NCI-H146 (cell line): ENCODE measurements at regions not wholly inside any gene's neighbourhood (a gene's known extent, or its start where the extent isn't known, plus 50 kb on each side); places are given as distances from the start of the nearest gene placed in this dataset.

Experiments used
- DNase-seq: peaks from one replicate; lab custom pipeline; 2025; lab: John Stamatoyannopoulos, UW

DNA sequence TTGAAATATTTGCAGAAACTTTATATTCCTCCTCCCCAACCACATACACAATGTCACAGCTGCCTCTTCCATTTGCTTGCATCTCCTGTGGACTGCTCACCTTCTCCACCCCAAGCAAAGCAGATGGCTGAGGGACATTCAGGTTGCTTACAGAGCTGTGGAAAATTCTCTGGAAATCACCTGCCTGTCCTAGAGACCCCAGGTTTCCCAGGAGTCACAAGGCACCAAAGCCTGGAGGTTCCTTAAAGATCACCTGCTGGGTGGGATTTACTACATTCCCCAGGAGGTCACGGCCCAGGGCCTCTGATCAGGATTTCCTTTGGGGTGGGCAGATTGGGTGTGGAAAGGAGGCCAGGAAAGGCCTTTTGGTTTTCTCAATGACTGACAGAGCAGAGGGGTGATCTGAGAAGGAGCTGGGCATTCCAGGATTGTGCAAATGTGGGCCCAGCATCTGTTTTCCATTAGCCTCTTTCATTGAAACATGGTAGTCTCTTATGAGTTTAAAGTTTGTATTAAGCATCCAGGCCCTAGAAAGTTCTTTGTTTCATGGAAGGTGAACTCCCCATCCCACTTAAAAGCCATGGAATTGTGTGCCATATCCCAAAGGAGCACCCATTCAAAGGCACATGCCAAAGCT is 410.7 kb upstream of the TNP1 start:
- DNase-seq, result no peak

DNA sequence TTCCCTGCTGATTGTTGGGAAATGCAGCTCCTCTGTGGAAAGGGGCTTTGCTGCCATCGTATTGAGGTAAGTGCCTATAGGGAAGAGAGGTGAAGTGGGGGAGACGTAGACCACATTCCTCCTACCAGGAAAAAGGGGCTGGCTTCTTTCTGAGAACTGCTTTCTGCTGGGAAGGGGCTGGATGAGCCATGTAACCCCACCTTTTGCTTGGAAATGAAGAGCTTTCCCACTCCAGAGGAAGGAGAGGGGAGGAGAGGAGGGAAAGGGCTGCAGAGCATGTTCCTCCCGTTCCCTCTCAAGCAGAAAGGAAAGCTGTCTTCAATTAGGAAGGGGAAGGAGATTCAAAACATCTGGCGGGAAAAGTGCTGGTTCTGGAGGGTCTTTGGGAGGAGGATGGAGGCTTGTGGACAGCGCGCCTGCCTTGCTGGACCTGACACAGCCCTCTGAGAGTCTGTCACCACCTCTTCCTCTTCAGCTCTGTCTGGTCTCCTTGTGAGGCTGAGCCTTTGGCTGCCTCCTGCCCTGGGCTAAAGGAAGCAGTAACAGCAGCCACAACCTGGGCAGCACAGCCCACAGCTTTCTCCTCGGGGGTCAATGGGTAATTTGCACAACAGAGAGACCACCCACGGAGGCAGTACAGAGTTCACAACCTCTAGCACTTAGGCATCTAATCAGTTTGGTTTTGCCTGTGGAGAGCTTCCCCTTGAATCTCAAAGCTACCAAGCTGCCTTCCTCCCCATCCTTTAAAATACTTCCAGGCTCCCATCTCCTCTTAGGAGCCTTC is 410.0 kb upstream of the TNP1 start:
- no peak for DNase-seq

DNA sequence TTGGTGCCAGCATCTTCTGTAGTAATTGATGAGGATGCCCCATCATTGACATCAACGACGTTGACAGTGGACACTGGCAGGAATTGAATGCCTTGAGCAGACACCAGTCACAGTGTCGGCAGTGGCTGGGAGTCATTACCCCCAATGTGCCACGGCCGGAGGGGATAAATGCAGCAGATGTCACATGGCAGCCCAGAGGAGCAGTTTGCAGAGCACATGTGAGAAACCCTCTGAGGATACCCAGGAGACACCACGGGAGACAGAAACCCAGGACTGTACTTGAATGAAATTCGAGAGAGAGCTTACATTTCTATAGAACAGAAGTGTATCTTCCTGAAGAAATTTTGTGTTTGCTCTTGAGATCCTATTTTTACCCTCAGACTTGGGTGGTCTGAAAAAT is 409.1 kb upstream of the TNP1 start:
- DNase-seq, result no peak

DNA sequence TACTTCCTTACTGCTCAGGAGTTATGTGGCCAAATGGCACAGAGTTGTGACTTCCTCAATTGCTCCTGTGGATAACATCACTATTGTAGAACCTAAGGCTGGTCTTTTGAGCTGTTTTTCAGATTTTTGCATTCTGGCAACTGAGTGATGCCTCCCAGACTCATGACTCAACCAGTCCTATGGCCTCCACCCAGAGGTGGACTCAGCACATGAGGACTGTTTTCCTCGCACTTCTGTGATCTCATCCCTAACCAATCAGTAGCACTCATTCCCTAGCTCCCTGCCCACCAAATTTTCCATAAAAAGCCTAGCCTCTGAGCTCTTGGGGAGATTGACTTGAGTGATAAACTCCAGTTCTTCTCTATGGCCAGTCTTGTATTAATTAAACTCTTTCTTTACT is 407.9 kb upstream of the TNP1 start:
- DNase-seq, result no peak

DNA sequence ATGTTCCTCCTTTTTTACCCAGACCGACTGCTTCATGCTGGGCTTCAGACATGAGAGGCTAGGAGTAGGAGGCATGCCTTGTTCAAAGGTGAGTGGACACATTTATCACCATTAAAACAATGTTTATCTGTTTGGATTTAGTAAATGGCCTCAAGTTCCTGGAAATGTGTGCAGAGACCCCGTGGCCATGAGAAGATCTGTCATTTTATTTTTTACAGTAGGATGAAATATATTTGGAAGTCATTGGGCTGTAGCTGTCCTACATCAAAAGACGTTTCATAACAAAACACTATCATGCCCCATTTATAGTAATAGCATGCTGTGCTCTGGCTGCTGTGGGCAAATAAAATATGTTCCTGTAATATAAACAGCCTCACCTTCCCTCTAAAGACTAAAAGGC is 403.9 kb upstream of the TNP1 start:
- no peak for DNase-seq

DNA sequence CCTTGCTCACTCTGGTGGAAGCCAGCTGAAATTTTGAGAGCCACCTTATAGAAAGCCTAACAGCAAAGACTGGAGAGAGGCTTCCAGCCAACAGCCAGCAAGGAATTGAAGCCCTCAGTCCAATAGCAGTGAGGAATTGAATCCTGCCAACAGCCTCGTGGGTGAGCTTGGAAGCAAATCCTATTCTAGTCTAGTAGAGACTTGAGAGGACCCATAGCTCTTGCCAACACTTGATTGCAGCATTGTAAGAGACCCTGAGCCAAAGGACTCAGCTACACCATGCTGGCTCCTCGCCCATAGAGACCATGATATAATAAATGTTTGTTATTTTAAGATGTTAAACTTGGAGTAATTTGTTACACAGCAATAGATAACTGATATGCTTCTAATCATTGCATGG is 403.0 kb upstream of the TNP1 start:
- DNase-seq, result no peak

DNA sequence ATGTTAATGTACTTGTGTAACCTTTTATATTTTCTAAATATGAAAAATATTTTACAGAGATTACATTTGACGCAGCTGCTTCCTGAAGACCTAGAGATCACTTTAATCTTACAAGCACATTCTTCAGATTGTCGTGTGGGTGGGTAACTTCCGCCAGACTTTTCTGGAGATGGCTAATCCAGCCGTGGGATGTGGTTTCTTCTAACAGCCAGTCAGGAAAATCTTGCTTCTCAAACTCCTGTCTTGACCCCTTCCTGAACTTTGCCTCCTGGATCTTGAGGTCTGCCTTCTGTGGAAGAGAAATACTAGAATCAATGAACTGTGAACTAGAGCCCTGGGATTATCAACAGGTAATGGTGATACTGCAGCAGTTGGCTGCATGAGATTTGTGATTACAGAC is 401.6 kb upstream of the TNP1 start:
- no peak for DNase-seq

DNA sequence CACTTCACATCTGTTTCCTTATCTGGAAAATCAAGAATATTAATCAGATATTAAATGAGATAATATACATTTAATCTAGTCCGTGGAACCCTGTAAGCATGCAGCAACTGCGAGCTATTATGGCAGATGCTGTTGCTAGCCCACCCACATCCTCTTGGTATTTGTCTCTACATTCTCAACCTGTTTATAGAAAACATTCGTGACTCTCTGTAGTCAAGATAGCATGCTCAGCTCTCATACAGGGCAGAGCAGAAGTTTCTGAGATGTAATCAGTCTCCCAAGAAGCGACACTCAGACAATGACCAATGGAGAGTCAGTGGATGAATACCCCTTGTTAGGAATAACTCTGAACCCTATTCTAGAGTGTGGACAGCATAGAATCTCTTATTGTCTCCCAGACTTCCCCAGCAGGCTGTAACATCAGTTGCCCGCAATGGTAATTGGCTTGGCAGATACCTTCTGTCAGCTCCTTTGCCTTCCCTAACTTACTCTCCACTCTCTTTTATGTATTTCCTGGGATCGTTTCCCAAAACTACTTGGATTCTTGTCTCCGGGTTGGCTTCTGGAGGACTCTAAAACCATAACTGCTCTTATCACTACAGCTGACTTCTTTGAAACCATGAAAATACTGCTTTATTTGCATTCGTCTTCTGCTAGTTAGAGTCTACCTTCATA is 400.7 kb upstream of the TNP1 start:
- no peak for DNase-seq

DNA sequence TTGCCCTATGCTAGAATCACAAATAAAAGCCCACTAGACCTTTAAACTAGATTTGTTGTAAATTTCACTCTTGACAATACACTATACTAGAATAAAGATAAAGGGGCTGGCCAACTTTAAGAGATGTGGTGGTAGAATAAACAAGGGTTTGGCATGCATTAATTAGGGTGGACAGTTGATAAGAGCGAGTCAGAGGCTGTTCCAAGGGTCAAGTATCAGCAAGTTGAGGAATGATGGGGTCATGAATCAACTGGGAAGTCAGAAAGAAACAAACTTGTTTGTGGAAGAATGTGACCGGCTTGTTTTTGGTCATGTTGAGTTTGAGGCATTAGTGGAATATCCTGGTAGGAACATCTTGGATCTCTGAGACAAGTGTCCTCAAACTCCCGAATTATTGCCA is 398.3 kb upstream of the TNP1 start:
- DNase-seq, result no peak

DNA sequence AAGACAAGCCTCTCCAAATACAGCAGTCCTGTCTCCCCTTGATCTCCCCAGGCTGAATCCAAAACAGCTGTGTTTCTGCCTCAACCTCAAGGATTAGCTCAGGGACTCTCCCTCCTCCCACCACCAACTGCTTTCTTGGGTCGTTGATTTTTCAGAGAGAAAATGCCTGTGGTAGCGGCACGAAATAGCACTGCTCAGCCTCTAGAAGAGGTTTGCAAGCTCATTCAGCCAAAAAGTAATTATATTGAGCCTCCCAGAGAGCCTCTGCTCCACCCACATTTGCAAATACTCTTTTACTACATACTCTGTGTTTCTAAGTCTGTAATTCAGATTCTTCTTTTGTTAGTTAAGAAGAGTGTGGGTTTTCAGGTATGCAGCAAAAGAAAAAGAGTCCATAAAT is 396.4 kb upstream of the TNP1 start:
- no peak for DNase-seq

DNA sequence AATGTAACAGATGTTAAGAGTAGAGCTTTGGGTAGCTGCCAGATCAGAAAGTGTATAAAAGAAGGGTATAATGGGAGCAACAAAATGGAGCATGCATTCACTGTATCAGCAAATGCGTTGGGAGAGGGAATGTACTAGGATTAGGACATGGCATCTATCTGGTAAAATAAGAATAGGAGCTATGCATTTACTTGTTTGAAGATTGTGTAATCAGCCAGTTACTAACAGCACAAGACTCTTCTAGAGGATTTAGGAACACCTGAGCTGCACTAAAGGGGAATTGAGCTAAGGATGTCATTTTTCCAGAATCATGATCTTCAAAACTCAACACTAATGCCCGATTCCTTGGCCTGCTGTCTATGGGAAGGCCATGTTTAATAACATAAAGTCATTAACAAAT is 394.2 kb upstream of the TNP1 start:
- no peak for DNase-seq

DNA sequence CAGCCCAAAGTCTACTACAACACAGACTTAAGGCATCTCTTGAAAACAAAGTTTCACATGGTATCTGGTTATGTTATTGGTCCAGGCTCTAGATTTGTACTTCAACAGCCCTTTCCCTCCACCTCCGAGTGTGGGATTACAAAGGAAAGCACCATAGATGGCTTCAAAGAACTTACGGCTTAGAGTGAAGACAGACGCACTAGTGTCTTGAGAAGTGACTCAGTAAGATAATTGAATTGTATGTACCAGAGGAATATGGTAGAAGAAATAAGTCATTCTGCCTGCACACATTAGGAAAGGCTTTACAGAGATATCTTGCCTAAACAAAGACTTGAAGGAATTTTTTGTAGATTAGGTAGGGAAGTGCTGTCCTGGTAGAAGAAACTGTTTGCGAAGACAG is 392.3 kb upstream of the TNP1 start:
- no peak for DNase-seq

DNA sequence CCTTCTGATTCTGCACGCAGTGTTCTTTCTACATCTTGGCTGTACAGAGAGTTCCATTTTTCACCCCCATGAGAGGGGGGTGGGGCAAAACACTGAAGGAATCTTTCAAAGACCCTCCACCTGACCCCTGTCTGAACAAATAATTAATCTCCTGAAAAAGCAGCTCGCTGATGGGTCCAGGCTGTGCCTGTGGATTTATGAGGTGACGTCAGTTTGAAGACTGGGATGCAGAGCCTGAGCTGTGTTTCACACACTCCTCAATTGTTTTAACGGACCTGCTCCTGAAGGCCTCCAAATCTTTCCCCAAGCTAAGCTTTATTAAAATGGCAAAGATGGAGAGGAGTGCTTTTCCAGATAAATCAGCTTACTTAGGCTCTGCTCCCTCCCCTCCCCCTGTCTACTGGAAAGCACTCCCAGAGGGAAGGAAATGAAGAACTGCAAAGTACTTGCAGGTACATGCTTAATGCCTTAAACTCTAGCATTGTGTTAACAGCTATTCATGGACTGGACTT is 390.2 kb upstream of the TNP1 start:
- no peak for DNase-seq

DNA sequence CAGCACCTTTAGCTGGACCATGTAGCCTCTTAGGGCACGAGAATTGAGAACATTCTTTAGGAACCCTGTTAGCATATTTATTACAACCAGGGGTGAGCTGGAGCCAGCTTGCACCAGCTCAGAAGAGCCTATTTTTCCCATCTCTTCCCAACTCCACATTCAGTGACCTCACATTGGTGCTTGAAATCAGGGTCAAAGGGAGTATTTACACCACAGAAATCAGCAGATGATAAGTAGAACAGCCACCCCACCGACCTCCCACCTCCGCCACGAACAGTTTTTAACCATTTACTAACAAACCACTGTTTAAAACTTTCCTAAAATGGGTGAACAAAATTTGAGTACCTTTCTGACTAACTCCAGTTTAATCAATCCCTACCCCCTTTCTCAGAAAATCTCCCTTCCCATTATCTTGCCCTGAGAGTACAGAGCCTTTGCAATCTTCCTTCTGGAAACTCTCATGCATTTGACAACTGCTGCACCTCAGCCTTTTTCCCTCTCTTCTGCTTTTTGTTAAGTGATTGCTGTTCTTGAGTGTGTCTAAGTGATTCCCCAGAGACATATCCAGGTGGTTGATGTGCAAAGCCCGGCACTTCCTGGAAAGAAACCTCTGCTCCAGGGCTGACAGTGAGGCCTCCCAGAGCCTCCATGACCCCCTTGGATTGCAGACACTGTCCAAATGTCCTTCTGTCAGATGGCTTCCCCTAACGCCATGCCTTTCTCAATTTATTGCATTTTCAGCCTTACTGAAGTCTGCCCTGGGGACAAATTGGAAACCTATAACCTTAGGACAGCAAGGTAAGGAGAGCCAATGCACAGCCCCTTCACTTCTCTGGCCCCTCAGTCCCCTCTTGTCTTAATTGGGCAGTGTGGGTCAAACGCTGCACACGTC is 389.5 kb upstream of the TNP1 start:
- DNase-seq, result no peak

DNA sequence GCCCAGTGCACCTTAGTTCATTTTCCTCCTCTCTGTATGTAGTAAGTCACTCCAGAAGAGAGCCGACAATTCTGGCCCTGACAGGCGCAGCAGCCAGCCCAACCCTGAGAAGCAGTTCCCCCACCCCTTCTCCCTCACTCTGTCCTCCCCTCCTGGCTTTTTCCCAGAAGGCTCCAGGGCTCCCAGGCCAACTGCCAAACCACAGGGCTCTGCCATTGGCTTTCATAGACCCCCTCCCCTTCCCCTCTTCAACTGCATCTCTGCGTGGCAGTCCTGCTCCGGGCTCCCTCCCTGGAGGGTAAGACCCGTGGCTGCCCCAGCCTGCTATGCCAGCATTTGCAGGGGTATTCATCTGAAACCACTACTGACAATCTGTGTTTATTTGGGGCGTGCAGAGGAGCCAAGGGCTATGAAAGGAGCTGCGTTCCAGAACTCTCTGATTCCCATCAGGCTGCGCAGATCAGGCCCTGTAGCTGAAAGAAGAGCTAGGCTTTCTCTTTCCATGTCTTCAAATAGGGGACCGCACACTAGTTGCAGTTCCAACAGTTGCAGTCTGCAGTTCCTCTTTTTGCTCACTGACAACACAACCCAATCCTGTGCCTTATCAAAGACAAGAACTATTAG is 388.6 kb upstream of the TNP1 start:
- DNase-seq, result no peak

DNA sequence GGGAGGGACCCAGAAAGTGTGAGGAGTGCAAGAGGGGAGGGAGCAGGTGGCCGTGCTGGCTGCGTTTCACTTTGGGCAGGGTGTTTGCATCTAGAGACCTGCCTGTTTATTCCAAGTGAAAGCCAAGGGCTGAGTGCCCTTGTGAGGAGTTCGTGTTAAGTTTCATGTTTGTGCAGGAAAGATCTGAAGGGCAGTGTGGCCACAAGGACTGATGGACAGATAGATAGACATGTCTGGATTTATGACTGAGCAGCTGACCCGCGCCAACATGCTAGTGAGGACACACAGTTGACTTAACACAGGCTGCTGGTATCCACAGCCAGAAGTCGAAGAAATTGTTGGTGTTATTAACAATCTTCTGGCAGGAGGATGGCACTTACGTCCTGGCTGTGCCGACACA is 387.6 kb upstream of the TNP1 start:
- no peak for DNase-seq

DNA sequence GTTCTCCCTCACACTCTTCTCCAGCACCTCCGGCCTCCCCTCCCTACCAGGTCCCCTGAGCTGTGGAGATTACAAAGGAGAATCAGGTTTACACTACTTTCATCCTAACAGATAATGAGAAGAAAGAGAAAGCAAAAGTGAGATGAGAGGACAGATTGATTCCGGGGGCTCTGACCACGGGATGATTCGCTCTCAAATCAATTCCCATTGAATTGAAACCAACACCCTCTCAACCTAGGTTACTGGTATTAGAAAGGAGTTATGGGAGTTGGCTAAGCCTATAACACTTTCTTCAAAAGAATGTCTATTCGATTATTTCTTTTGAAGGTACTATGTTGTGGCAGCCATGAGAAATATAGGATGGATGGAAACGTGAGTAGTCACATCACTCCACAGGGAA is 386.2 kb upstream of the TNP1 start:
- no peak for DNase-seq

DNA sequence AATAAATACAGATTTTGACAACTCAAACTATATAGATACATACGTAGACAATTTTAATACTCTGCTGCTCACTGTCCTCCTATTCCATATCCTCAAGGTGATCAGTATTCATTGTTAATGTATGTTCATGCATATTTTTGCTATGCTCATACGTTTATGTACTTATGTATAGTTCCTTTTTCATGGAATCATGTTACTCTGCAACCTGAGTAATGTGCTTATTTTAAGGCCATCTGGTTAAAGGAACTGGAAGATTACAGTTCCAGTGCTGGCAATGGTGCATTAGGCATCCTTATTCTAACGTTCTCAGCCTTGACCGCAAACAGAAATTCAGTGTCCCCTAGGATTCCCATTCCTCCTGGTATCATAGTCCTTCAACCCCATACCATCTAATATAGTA is 385.0 kb upstream of the TNP1 start:
- DNase-seq, result no peak

DNA sequence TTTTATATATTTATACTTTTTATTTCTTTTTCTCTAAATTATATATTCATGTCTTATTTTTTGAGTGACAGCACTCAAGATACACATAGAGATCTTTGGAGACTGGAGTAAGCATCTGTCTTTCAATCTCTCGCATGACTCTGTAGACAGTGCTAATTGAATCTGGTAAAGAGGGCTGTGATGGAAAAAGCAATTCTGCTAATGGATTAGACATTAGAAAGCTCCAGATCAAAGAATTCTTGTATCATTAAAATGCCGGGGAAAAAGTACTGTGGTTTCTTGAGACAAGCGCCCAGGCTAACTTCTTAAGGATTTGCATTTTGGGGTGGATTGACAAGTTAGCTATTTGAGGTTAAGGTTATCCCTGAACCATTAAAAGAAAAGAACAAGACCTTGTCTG is 383.1 kb upstream of the TNP1 start:
- no peak for DNase-seq

DNA sequence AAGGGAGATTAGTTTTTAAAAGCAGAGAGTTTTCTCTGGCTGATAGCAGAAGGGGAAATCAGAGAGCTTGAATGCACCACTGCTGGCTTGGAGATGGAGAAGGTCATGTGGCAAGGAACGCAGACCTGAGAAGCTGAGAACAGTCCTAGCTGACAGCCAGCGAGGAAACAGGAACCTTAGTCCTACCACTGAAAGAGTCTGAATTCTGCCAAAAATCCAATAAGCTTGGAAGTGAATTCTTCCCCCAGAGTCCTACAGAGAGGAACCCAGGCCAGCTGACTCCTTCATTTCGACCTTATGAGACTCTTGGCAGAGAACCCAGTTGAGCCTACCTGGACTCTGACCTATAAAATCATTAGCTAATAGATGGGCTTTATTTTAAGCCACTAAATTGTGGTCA is 371.9 kb upstream of the TNP1 start:
- DNase-seq, result no peak

DNA sequence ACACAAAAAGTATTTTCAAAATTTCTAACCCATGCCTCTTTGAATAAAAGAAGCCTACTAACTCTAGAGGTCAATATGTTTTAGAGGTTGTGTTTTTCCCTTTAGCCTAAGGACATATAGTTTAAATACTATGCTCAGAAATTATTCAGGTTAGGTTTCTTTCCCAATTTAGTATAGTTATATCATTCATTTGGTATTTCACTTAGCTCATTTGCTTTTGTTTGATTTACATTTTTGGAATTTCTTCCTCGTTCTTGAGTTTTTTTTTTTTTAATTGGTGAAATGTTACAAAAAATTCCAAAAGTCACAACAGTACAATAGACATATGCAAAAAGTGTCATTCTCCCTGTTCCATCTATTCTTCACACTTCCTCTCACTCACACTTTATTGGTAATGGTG is 371.3 kb upstream of the TNP1 start:
- no peak for DNase-seq

DNA sequence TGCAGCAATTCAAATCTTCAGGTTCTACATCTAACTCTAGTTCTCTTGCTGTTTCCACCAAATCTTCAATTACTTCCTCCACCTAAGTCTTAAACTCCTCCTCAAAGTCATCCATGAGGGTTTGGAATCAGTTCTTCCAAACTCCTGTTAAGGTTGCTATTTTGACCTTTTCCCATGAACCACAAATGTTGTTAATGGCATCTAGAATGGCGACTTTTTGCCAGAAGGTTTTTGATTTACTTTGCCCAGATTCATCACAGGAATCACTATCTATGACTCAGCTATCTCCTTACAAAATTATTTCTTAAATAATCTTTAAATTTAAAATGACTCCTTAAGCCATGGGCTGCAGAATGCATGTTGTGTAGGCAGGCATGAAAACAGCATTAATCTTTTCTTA is 368.9 kb upstream of the TNP1 start:
- no peak for DNase-seq
